Body of pancreas (tissue), 4 donors: ENCODE measurements at regions not wholly inside any gene's neighbourhood (a gene's known extent, or its start where the extent isn't known, plus 50 kb on each side); places are given as distances from the start of the nearest gene placed in this dataset.

ENCODE experiments used
- POLR2A ChIP-seq, 3 donors: fragments of 450-650 bp; IDR thresholded peaks; one replicate each; pipeline ENCODE4 v1.6.1; 2016; ENCODE audit warnings: antibody characterized with exemption in 3 of 3, mild to moderate bottlenecking in 2 of 3
- TF ChIP-seq, protein P1 (sequence below), 7 experiments: fragments of 450-650 bp in 4 of 7; fragments of 200-600 bp in 3 of 7; sonication (generic) in 3 of 7; IDR thresholded peaks; one replicate each; pipeline ENCODE4 v1.5.1; 2016 to 2019; ENCODE audit warnings: antibody characterized with exemption in 7 of 7

DNA sequence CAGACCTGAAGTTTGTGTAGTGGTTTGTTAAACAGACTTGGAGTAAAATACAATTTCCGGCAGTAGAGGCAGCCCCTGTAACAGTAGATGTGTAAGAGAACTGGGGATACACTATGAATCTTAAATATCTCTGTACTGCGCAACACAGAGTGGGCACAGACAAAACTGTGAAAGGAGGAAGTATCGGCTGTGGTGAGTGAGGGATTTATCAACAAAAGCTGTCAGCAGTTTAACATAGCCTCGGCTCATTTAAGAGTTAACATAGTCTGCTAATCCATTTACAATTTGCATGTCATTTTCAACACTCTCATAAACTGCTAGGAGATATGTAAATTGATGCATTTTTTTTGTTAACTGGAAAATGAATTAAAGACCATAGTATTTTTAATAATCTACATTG lies 225.2 kb downstream of the ZWINT start:
- TF ChIP-seq, protein P1, sequence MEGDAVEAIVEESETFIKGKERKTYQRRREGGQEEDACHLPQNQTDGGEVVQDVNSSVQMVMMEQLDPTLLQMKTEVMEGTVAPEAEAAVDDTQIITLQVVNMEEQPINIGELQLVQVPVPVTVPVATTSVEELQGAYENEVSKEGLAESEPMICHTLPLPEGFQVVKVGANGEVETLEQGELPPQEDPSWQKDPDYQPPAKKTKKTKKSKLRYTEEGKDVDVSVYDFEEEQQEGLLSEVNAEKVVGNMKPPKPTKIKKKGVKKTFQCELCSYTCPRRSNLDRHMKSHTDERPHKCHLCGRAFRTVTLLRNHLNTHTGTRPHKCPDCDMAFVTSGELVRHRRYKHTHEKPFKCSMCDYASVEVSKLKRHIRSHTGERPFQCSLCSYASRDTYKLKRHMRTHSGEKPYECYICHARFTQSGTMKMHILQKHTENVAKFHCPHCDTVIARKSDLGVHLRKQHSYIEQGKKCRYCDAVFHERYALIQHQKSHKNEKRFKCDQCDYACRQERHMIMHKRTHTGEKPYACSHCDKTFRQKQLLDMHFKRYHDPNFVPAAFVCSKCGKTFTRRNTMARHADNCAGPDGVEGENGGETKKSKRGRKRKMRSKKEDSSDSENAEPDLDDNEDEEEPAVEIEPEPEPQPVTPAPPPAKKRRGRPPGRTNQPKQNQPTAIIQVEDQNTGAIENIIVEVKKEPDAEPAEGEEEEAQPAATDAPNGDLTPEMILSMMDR (IDR thresholded peaks at IDR 0.05): no peak
- no peak for TF ChIP-seq POLR2A (IDR thresholded peaks at IDR 0.05)
